A673 (cell line): ENCODE measurements at regions not wholly inside any gene's neighbourhood (a gene's known extent, or its start where the extent isn't known, plus 50 kb on each side); places are given as distances from the start of the nearest gene placed in this dataset.

ENCODE experiments used
- BruUV-seq: library from RNA; stranded (reverse); fragments of 400-500 nt; replicated peaks from 2 replicates; lab custom pipeline; 2021; lab: Mats Ljungman, UMichigan
- CTCF ChIA-PET: fragments of 300-600 bp; sonication (Branson Sonifier 250); formaldehyde crosslinking; loops from one replicate; lab custom pipeline; 2022; ENCODE audit warnings: antibody characterized with exemption; lab: Charles Lee
- POLR2A ChIA-PET: fragments of 300-600 bp; sonication (Branson Sonifier 250); formaldehyde crosslinking; loops from one replicate; lab custom pipeline; 2022; ENCODE audit warnings: antibody characterized with exemption; ENCODE audit not compliant: low non-redundant PET; lab: Charles Lee
- DNase-seq: peaks from one replicate; pipeline ENCODE4 v3.0.0-alpha.2; 2015; ENCODE audit warnings: low spot score
- H3K27ac ChIP-seq: fragments of 200-600 bp; sonication (generic); 2 replicates; pipeline ENCODE4 v1.5.1; 2016; ENCODE audit warnings: mixed run types, low read depth, mild to moderate bottlenecking, mixed read lengths, antibody characterized with exemption, low read length; ENCODE audit not compliant: poor library complexity, severe bottlenecking
- H3K27me3 ChIP-seq: fragments of 200-600 bp; sonication (generic); replicated peaks from 2 replicates; pipeline ENCODE4 v1.6.1; 2017; ENCODE audit warnings: mixed run types, low read depth, mild to moderate bottlenecking, mixed read lengths, antibody characterized with exemption, low read length; ENCODE audit not compliant: insufficient read depth, poor library complexity
- H3K36me3 ChIP-seq: fragments of 200-600 bp; sonication (generic); 2 replicates; pipeline ENCODE4 v1.6.1; 2016; ENCODE audit warnings: mixed run types, mild to moderate bottlenecking, mixed read lengths, antibody characterized with exemption, low read length; ENCODE audit not compliant: insufficient read depth, poor library complexity, severe bottlenecking
- H3K4me1 ChIP-seq: fragments of 200-600 bp; sonication (generic); 2 replicates; pipeline ENCODE4 v1.6.1; 2017; ENCODE audit warnings: mixed run types, mild to moderate bottlenecking, mixed read lengths, antibody characterized with exemption, low read length; ENCODE audit not compliant: insufficient read depth, poor library complexity, severe bottlenecking
- H3K4me3 ChIP-seq: fragments of 200-600 bp; sonication (generic); 2 replicates; pipeline ENCODE4 v1.5.1; 2016; ENCODE audit warnings: low read depth, mixed run types, mild to moderate bottlenecking, mixed read lengths, low read length; ENCODE audit not compliant: poor library complexity, severe bottlenecking
- H3K9me3 ChIP-seq: fragments of 200-600 bp; sonication (generic); 2 replicates; pipeline ENCODE4 v1.6.1; 2016; ENCODE audit warnings: mixed run types, low read depth, mild to moderate bottlenecking, mixed read lengths, antibody characterized with exemption, low read length; ENCODE audit not compliant: poor library complexity, severe bottlenecking
- EZH2 ChIP-seq: fragments of 200-600 bp; sonication (generic); IDR thresholded peaks from 2 replicates; pipeline ENCODE4 v1.6.1; 2017; ENCODE audit warnings: borderline replicate concordance, low read depth, mild to moderate bottlenecking, mixed read lengths, antibody characterized with exemption, low read length; ENCODE audit not compliant: poor library complexity, severe bottlenecking
- intact Hi-C: fragments of 100-400 bp; cut with micrococcal nuclease; formaldehyde crosslinking; loops from one replicate; pipeline ENCODE4 v1.10.0; 2022; ENCODE audit not compliant: unreplicated experiment
- TF ChIP-seq, protein P1 (sequence below): fragments of 300-800, 200-600 bp; sonication (generic); conservative IDR thresholded peaks from 2 replicates; pipeline ENCODE4 v1.5.1; 2017; ENCODE audit warnings: low read depth, mild to moderate bottlenecking, antibody characterized with exemption, low read length, moderate library complexity, mixed read lengths

DNA sequence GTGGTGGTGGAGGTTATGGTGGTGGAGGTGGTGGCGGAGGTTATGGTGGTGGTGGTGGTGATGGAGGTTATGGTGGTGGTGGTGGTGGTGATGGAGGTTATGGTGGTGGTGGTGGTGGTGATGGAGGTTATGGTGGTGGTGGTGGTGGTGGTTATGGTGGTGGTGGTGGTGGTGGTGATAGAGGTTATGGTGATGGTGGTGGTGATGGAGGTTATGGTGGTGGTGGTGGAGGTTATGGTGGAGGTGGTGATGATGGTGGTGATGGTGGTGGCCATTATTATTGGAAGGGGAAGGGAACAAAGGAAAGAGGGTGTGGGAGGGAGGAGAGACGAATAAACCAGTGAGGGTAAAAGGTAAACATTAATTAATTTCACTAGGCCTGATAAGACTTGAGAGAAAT is 53.5 kb upstream of the TCF20 start:
- intact Hi-C loops: no loop called here
- H3K27ac ChIP-seq: no peak overlapping the region
- DNase-seq: no peak
- H3K27me3 ChIP-seq: no peaks in the 10 kb centered on the region
- CTCF ChIA-PET: no interaction called here
- no TSS peak for BruUV-seq
- TF ChIP-seq, protein P1, sequence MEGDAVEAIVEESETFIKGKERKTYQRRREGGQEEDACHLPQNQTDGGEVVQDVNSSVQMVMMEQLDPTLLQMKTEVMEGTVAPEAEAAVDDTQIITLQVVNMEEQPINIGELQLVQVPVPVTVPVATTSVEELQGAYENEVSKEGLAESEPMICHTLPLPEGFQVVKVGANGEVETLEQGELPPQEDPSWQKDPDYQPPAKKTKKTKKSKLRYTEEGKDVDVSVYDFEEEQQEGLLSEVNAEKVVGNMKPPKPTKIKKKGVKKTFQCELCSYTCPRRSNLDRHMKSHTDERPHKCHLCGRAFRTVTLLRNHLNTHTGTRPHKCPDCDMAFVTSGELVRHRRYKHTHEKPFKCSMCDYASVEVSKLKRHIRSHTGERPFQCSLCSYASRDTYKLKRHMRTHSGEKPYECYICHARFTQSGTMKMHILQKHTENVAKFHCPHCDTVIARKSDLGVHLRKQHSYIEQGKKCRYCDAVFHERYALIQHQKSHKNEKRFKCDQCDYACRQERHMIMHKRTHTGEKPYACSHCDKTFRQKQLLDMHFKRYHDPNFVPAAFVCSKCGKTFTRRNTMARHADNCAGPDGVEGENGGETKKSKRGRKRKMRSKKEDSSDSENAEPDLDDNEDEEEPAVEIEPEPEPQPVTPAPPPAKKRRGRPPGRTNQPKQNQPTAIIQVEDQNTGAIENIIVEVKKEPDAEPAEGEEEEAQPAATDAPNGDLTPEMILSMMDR: no peak
- TF ChIP-seq EZH2: no peak
- H3K4me3 ChIP-seq: no peak overlapping the region
- POLR2A ChIA-PET: no interaction called here
- no peaks in the 10 kb centered on the region for H3K9me3 ChIP-seq
- peaks cover 36% of the 10 kb centered on the region for H3K4me1 ChIP-seq
- no peaks in the 10 kb centered on the region for H3K36me3 ChIP-seq

- no TSS peak for BruUV-seq
- H3K27me3 ChIP-seq: no peaks in the 10 kb centered on the region
Measured at GRCh38 chr22:42322562-42322926, 52.1 kb upstream of the TCF20 start.

GRCh38 chr22:42321908-42322561 is 51.6 kb upstream of the TCF20 start:
- CTCF ChIA-PET: interaction anchor here (0.6 kb wide), 1 partner anchor 188 kb away, joined by 7 read pairs; no protein-coding TSS in a partner anchor
- Histone ChIP-seq H3K4me1 (peaks cover 47% of the 10 kb centered on the region), H3K27ac (peak overlapping the region; percentile 76), H3K4me3 (no peak overlapping the region), H3K27me3 (no peaks in the 10 kb centered on the region), H3K9me3 (no peaks in the 10 kb centered on the region), H3K36me3 (no peaks in the 10 kb centered on the region)
- intact Hi-C loops: no loop called here
- peak; percentile 96 for DNase-seq
- no peak for TF ChIP-seq EZH2
- TF ChIP-seq, protein P1: no peak
- BruUV-seq: no TSS peak
- POLR2A ChIA-PET: no interaction called here

More at GRCh38 chr22:42322562-42322926, 52.1 kb upstream of the TCF20 start:
- H3K36me3 ChIP-seq: no peaks in the 10 kb centered on the region
- H3K27ac ChIP-seq: peak overlapping the region; percentile 76
- intact Hi-C loops: no loop called here
- no peak for DNase-seq
- TF ChIP-seq, protein P1: no peak
- no peak for TF ChIP-seq EZH2
- ChIA-PET POLR2A (no interaction called here), CTCF (no interaction called here)
- H3K4me3 ChIP-seq: no peak overlapping the region
- H3K4me1 ChIP-seq: peaks cover 45% of the 10 kb centered on the region
- H3K9me3 ChIP-seq: no peaks in the 10 kb centered on the region
